CD14-positive monocyte (primary cell): ENCODE measurements at regions not wholly inside any gene's neighbourhood (a gene's known extent, or its start where the extent isn't known, plus 50 kb on each side); places are given as distances from the start of the nearest gene placed in this dataset.

Experiments used
- DNase-seq, 3 donors: peaks; one replicate each; pipeline ENCODE4 v3.0.0-alpha.2; 2011 to 2022
- H2AFZ ChIP-seq: 2 replicates; pipeline ENCODE4 v1.6.0; 2012; ENCODE audit warnings: mild to moderate bottlenecking, low read depth, low read length, inconsistent platforms; ENCODE audit not compliant: insufficient read depth, poor library complexity, severe bottlenecking
- H3K27ac ChIP-seq, 2 donors: 1 replicate in 1 of 2; 2 replicates in 1 of 2; pipeline ENCODE4 v1.5.1; 2012 to 2013; ENCODE audit warnings: low read length in 2 of 2, control low read depth in 1 of 2, inconsistent platforms in 1 of 2, low read depth in 1 of 2, mild to moderate bottlenecking in 1 of 2
- H3K27me3 ChIP-seq, 2 donors: one replicate each; pipeline versions ENCODE4 v1.6.0 to v1.6.1; 2011 to 2013; ENCODE audit warnings: low read length in 2 of 2; ENCODE audit not compliant: control insufficient read depth in 2 of 2, insufficient read depth in 2 of 2
- H3K36me3 ChIP-seq, 2 donors: replicated peaks in 1 of 2; 1 replicate in 1 of 2; 2 replicates in 1 of 2; pipeline versions ENCODE4 v1.5.1 to v1.6.1; 2012 to 2013; ENCODE audit warnings: low read length in 2 of 2, control low read depth in 1 of 2, inconsistent platforms in 1 of 2, mild to moderate bottlenecking in 1 of 2; ENCODE audit not compliant: insufficient read depth in 2 of 2, control insufficient read depth in 1 of 2
- H3K4me1 ChIP-seq, 2 donors: 1 replicate in 1 of 2; 2 replicates in 1 of 2; pipeline versions ENCODE4 v1.5.1 to v1.6.1; 2012 to 2013; ENCODE audit warnings: low read length in 2 of 2, control low read depth in 1 of 2, inconsistent platforms in 1 of 2, mild to moderate bottlenecking in 1 of 2, moderate library complexity in 1 of 2; ENCODE audit not compliant: insufficient read depth in 2 of 2, control insufficient read depth in 1 of 2
- H3K4me2 ChIP-seq: replicated peaks from 2 replicates; pipeline ENCODE3; 2012; ENCODE audit warnings: low read length, moderate library complexity, mild to moderate bottlenecking; ENCODE audit not compliant: poor library complexity, severe bottlenecking; ENCODE audit errors: extremely low read depth
- H3K4me3 ChIP-seq, 3 experiments: fragments of 200-600 bp in 1 of 3; sonication (generic) in 1 of 3; replicated peaks in 1 of 3; 1 replicate in 2 of 3; 2 replicates in 1 of 3; pipeline ENCODE4 v1.5.1; 2011 to 2013; ENCODE audit warnings: low read length in 3 of 3, mild to moderate bottlenecking in 3 of 3, control low read depth in 2 of 3, low read depth in 2 of 3, inconsistent platforms in 1 of 3, moderate library complexity in 1 of 3
- H3K79me2 ChIP-seq: 2 replicates; pipeline ENCODE4 v1.6.0; 2012; ENCODE audit warnings: mild to moderate bottlenecking, control low read depth, inconsistent platforms, low read length, moderate library complexity; ENCODE audit not compliant: insufficient read depth
- H3K9ac ChIP-seq: 2 replicates; pipeline ENCODE4 v1.6.0; 2017; ENCODE audit warnings: low read length, mild to moderate bottlenecking; ENCODE audit not compliant: insufficient read depth, poor library complexity, severe bottlenecking
- H3K9me3 ChIP-seq, 2 donors: replicated peaks in 1 of 2; 1 replicate in 1 of 2; 2 replicates in 1 of 2; pipeline versions ENCODE4 v1.5.1 to v1.6.1; 2012 to 2013; ENCODE audit warnings: low read length in 2 of 2, control low read depth in 1 of 2; ENCODE audit not compliant: control insufficient read depth in 1 of 2, insufficient read depth in 1 of 2
- H4K20me1 ChIP-seq: 2 replicates; pipeline ENCODE4 v1.6.0; 2012; ENCODE audit warnings: mild to moderate bottlenecking, low read length, control low read depth, moderate library complexity; ENCODE audit not compliant: insufficient read depth
- H3K27ac Mint-ChIP-seq, 7 donors: one replicate each; pipeline ENCODE4 v1.8.0; 2020; ENCODE audit warnings: mild to moderate bottlenecking in 7 of 7, mixed read lengths in 7 of 7, moderate library complexity in 6 of 7, inconsistent platforms in 2 of 7
- H3K27me3 Mint-ChIP-seq, 3 donors: one replicate each; pipeline ENCODE4 v1.8.0; 2021 to 2022; ENCODE audit warnings: low read depth in 3 of 3, mild to moderate bottlenecking in 3 of 3, mixed read lengths in 3 of 3, moderate library complexity in 3 of 3, inconsistent platforms in 1 of 3
- H3K36me3 Mint-ChIP-seq, 2 donors: one replicate each; pipeline ENCODE4 v1.8.0; 2020; ENCODE audit warnings: mixed read lengths in 2 of 2, inconsistent platforms in 1 of 2, mild to moderate bottlenecking in 1 of 2
- H3K4me1 Mint-ChIP-seq: one replicate; pipeline ENCODE4 v1.8.0; 2020; ENCODE audit warnings: mild to moderate bottlenecking, mixed read lengths
- H3K4me3 Mint-ChIP-seq, 2 donors: one replicate each; pipeline ENCODE4 v1.8.0; 2020; ENCODE audit warnings: mild to moderate bottlenecking in 2 of 2, mixed read lengths in 2 of 2, moderate library complexity in 1 of 2
- H3K9me3 Mint-ChIP-seq, 7 donors: one replicate each; pipeline ENCODE4 v1.8.0; 2020 to 2022; ENCODE audit warnings: mixed read lengths in 7 of 7, mild to moderate bottlenecking in 6 of 7, moderate library complexity in 6 of 7, inconsistent platforms in 2 of 7
- WGBS: methylation state at CpG from one replicate; pipeline ENCODE4 v1.1.5; 2013; ENCODE audit warnings: missing lambda C conversion rate; ENCODE audit not compliant: insufficient coverage; 5-methylcytosine and 5-hydroxymethylcytosine counted together
- intact Hi-C, 2 donors: fragments of 100-400 bp; cut with micrococcal nuclease; formaldehyde crosslinking; loops; one replicate each; pipeline versions ENCODE4 v1.15.0 to v1.15.1; 2023
- TF ChIP-seq, protein P1 (sequence below): fragments of 200-600 bp; IDR thresholded peaks from one replicate; pipeline ENCODE4 v1.8.0; 2022; ENCODE audit warnings: antibody characterized with exemption, mild to moderate bottlenecking

DNA sequence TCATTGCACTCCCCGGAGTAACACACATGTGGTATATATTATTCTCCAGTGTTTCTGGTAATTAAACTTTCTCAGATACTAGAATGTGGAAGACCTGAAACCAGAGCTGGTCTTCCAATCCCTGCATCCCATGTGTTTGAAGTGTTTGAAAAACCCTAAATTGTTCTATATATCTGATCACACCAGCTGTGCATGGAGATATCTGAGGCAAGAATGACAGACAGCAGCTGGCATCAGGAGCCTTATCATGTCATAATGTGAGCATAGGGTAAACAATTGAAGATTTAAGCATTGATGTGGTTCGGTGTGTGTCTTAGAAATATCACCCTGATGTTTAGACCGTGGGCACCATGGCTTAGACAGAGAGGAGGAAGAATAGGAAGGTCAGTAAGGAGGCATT lies 251.0 kb downstream of the CDH11 start:
- Histone ChIP-seq H3K4me2 (no peak overlapping the region), H3K4me1 (no peaks in the 10 kb centered on the region), H3K27ac (no peak overlapping the region), H3K27me3 (no peaks in the 10 kb centered on the region), H3K4me3 (no peak overlapping the region), H3K9ac (no peak overlapping the region), H3K79me2 (no peaks in the 10 kb centered on the region), H4K20me1 (no peaks in the 10 kb centered on the region), H3K9me3 (no peaks in the 10 kb centered on the region), H2AFZ (no peak overlapping the region), H3K36me3 (no peaks in the 10 kb centered on the region)
- 79% methylated on average over 2 of the region's 3 CpGs for WGBS
- H3K27ac Mint-ChIP-seq: no peak overlapping the region
- H3K4me1 Mint-ChIP-seq: no peaks in the 10 kb centered on the region
- peaks cover 0 to 10% (median 0%) of the 10 kb centered on the region in 7 donors for H3K9me3 Mint-ChIP-seq
- H3K36me3 Mint-ChIP-seq: no peaks in the 10 kb centered on the region
- H3K4me3 Mint-ChIP-seq: no peak overlapping the region
- no peaks in the 10 kb centered on the region for H3K27me3 Mint-ChIP-seq
- TF ChIP-seq, protein P1, sequence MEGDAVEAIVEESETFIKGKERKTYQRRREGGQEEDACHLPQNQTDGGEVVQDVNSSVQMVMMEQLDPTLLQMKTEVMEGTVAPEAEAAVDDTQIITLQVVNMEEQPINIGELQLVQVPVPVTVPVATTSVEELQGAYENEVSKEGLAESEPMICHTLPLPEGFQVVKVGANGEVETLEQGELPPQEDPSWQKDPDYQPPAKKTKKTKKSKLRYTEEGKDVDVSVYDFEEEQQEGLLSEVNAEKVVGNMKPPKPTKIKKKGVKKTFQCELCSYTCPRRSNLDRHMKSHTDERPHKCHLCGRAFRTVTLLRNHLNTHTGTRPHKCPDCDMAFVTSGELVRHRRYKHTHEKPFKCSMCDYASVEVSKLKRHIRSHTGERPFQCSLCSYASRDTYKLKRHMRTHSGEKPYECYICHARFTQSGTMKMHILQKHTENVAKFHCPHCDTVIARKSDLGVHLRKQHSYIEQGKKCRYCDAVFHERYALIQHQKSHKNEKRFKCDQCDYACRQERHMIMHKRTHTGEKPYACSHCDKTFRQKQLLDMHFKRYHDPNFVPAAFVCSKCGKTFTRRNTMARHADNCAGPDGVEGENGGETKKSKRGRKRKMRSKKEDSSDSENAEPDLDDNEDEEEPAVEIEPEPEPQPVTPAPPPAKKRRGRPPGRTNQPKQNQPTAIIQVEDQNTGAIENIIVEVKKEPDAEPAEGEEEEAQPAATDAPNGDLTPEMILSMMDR: no peak
- intact Hi-C loops: no loop called here
- DNase-seq: no peak

DNA sequence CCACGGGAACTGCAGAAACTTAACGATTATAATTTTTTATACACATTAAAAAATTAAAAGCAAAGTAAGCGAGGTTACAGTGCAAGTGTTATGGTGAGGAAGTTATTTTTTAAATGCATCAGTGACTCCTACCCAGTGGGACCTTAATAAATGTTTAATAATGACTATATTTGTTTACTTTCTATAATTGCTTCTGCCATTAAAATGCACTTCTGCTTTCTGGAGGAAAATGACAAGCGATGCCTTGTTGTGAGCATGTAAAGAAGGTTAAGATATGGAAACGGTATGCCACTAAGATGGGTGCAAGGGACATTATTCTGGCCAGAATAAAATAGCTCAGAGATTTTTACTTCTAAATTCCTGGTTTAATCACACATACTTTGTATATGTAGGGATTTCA lies 252.1 kb downstream of the CDH11 start:
- Mint-ChIP-seq H3K36me3 (no peaks in the 10 kb centered on the region), H3K27me3 (no peaks in the 10 kb centered on the region), H3K9me3 (peaks cover 0 to 10% (median 0%) of the 10 kb centered on the region in 7 donors), H3K4me1 (no peaks in the 10 kb centered on the region), H3K4me3 (no peak overlapping the region), H3K27ac (no peak overlapping the region)
- no peaks in the 10 kb centered on the region for H4K20me1 ChIP-seq
- H2AFZ ChIP-seq: no peak overlapping the region
- no CpG with 5 or more reads among the region's 5 CpGs for WGBS
- no peaks in the 10 kb centered on the region for H3K4me1 ChIP-seq
- no peak overlapping the region for H3K4me3 ChIP-seq
- H3K36me3 ChIP-seq: no peaks in the 10 kb centered on the region
- H3K9ac ChIP-seq: no peak overlapping the region
- no peak for DNase-seq
- no peak overlapping the region for H3K4me2 ChIP-seq
- H3K27me3 ChIP-seq: no peaks in the 10 kb centered on the region
- H3K9me3 ChIP-seq: no peaks in the 10 kb centered on the region
- H3K27ac ChIP-seq: no peak overlapping the region
- TF ChIP-seq, protein P1: no peak
- intact Hi-C loops: no loop called here
- no peaks in the 10 kb centered on the region for H3K79me2 ChIP-seq
